ENCODE measurements at regions not wholly inside any gene's neighbourhood (a gene's known extent, or its start where the extent isn't known, plus 50 kb on each side); places are given as distances from the start of the nearest gene placed in this dataset.

- DNase-seq (ENCODE audit: low read depth), result no peak
- no peak for TF ChIP-seq CTCF (IDR thresholded peaks at IDR 0.05; ENCODE audit: control insufficient read depth, insufficient read depth, low read depth, low read length, missing control alignments)
- no peak overlapping the region for H3K4me3 ChIP-seq (ENCODE audit: control insufficient read depth, low read depth, low read length)
These were observed 1319.1 kb downstream of the REEP3 start for GRCh38 chr10:64840341-64840740.

GRCh38 chr10:64846700-64847099 lies 1325.5 kb downstream of the REEP3 start:
- DNase-seq (ENCODE audit: low read depth), result no peak
- no peak for TF ChIP-seq CTCF (IDR thresholded peaks at IDR 0.05; ENCODE audit: control insufficient read depth, insufficient read depth, low read depth, low read length, missing control alignments)
- H3K4me3 ChIP-seq (ENCODE audit: control insufficient read depth, low read depth, low read length), result no peak overlapping the region

GRCh38 chr10:64855941-64856340 lies 1334.7 kb downstream of the REEP3 start:
- no peak for TF ChIP-seq CTCF (IDR thresholded peaks at IDR 0.05; ENCODE audit: control insufficient read depth, insufficient read depth, low read depth, low read length, missing control alignments)
- no peak overlapping the region for H3K4me3 ChIP-seq (ENCODE audit: control insufficient read depth, low read depth, low read length)
- DNase-seq (ENCODE audit: low read depth), result no peak

- no peak for DNase-seq (ENCODE audit: low read depth)
- TF ChIP-seq CTCF (IDR thresholded peaks at IDR 0.05; ENCODE audit: control insufficient read depth, insufficient read depth, low read depth, low read length, missing control alignments), result no peak
- no peak overlapping the region for H3K4me3 ChIP-seq (ENCODE audit: control insufficient read depth, low read depth, low read length)
These were observed 1338.7 kb downstream of the REEP3 start for GRCh38 chr10:64859911-64860310.

GRCh38 chr10:64863836-64864235 lies 1342.6 kb downstream of the REEP3 start:
- no peak for TF ChIP-seq CTCF (IDR thresholded peaks at IDR 0.05; ENCODE audit: control insufficient read depth, insufficient read depth, low read depth, low read length, missing control alignments)
- DNase-seq (ENCODE audit: low read depth), result no peak

GRCh38 chr10:64867501-64867962 lies 1346.3 kb downstream of the REEP3 start:
- no peak for DNase-seq (ENCODE audit: low read depth)
- no peak overlapping the region for H3K4me3 ChIP-seq (ENCODE audit: control insufficient read depth, low read depth, low read length)
- TF ChIP-seq CTCF (IDR thresholded peaks at IDR 0.05; ENCODE audit: control insufficient read depth, insufficient read depth, low read depth, low read length, missing control alignments), result no peak

More at GRCh38 chr10:64863836-64864235, 1342.6 kb downstream of the REEP3 start:
- H3K4me3 ChIP-seq (ENCODE audit: control insufficient read depth, low read depth, low read length), result no peak overlapping the region

- DNase-seq (ENCODE audit: low read depth), result no peak
- no peak overlapping the region for H3K4me3 ChIP-seq (ENCODE audit: control insufficient read depth, low read depth, low read length)
- TF ChIP-seq CTCF (IDR thresholded peaks at IDR 0.05; ENCODE audit: control insufficient read depth, insufficient read depth, low read depth, low read length, missing control alignments), result no peak
These were observed 1351.9 kb downstream of the REEP3 start for GRCh38 chr10:64873088-64873487.

All from AG09309 (cell line).